ENCODE measurements at regions not wholly inside any gene's neighbourhood (a gene's known extent, or its start where the extent isn't known, plus 50 kb on each side); places are given as distances from the start of the nearest gene placed in this dataset.

- Histone ChIP-seq H3K4me1 (replicated peaks in 1 of 4; ENCODE audit: control insufficient read depth in 3 of 4, insufficient read depth in 4 of 4, low read length in 3 of 4) (no peaks in the 10 kb centered on the region), H2BK120ac (replicated peaks; ENCODE audit: low read depth, low read length) (no peak overlapping the region), H3K9ac (replicated peaks in 1 of 4; ENCODE audit: extremely low read depth in 1 of 4, low read depth in 3 of 4, low read length in 3 of 4) (no peak overlapping the region), H3K36me3 (ENCODE audit: control insufficient read depth in 2 of 4, insufficient read depth in 4 of 4, low read length in 3 of 4) (no peaks in the 10 kb centered on the region), H2BK15ac (ENCODE audit: low read length) (no peak overlapping the region), H3K4ac (replicated peaks; ENCODE audit: insufficient read length, low read depth, low read length) (no peak overlapping the region), H2BK20ac (ENCODE audit: low read length) (no peak overlapping the region), H3K27me3 (replicated peaks in 1 of 4; ENCODE audit: control insufficient read depth in 3 of 4, extremely low read depth in 1 of 4, insufficient read depth in 3 of 4, low read length in 3 of 4) (no peaks in the 10 kb centered on the region; a peak in 1 of 7 replicates), H4K91ac (replicated peaks; ENCODE audit: insufficient read length, low read length) (no peak overlapping the region), H3K23me2 (ENCODE audit: low read depth, low read length) (no peaks in the 10 kb centered on the region), H3K56ac (replicated peaks; ENCODE audit: insufficient read length, low read depth, low read length) (no peak overlapping the region), H4K20me1 (replicated peaks in 1 of 2; ENCODE audit: control insufficient read depth in 1 of 2, insufficient read depth in 2 of 2, low read length in 2 of 2) (no peaks in the 10 kb centered on the region), H4K8ac (ENCODE audit: extremely low read depth, insufficient read depth, low read length) (no peak overlapping the region), H3K79me1 (ENCODE audit: low read depth, low read length) (no peaks in the 10 kb centered on the region), H4K5ac (ENCODE audit: insufficient read length, low read depth, low read length) (no peak overlapping the region), H3K14ac (ENCODE audit: insufficient read length) (no peak overlapping the region), H3K4me2 (ENCODE audit: insufficient read depth in 1 of 2, low read depth in 2 of 2, low read length in 2 of 2) (no peak overlapping the region), H3K9me3 (ENCODE audit: insufficient read depth in 2 of 2, low read depth in 1 of 2, low read length in 1 of 2) (no peaks in the 10 kb centered on the region), H3K27ac (ENCODE audit: low read depth, low read length) (no peak overlapping the region), H2BK12ac (ENCODE audit: low read depth, low read length) (no peak overlapping the region), H2BK5ac (ENCODE audit: low read depth, low read length) (no peak overlapping the region), H3K79me2 (ENCODE audit: control insufficient read depth in 1 of 2, insufficient read depth in 2 of 2, low read length in 2 of 2) (no peaks in the 10 kb centered on the region), H3K23ac (ENCODE audit: insufficient read length) (no peak overlapping the region), H2AK5ac (ENCODE audit: low read depth, low read length) (no peak overlapping the region), H3K4me3 (ENCODE audit: extremely low read depth in 1 of 4, insufficient read depth in 2 of 4, low read depth in 3 of 4, low read length in 4 of 4) (no peak overlapping the region), H3K18ac (ENCODE audit: extremely low read depth, low read length) (no peak overlapping the region), H2AFZ (ENCODE audit: low read length) (no peak overlapping the region)
- 88% methylated on average over 2 of the region's 2 CpGs; no CpG with 5 or more reads in 1 of the 2 experiments for WGBS, 2 experiments (ENCODE audit: extremely low coverage in 1 of 2, insufficient coverage in 1 of 2, insufficient read length in 1 of 2, insufficient replicate concordance in 2 of 2, low coverage in 1 of 2, low lambda C conversion rate in 2 of 2, missing lambda C conversion rate in 1 of 2)
- DNase-seq (ENCODE audit: low read depth in 1 of 2, low spot score in 2 of 2) (no peak), FAIRE-seq (no peak)
- ChIA-PET CTCF (ENCODE audit: partially characterized antibody) (interaction anchor here (0.8 to 1.8 kb wide), 6 partner anchors 14 to 84 kb away, joined by 3 to 6 read pairs (median 4); no protein-coding TSS in a partner anchor), POLR2A (ENCODE audit: partially characterized antibody) (no interaction called here)
- TF ChIP-seq HDAC2 (IDR thresholded peaks at IDR 0.05; ENCODE audit: borderline replicate concordance in 1 of 2, low read depth in 2 of 2, low read length in 2 of 2): no peak
- no peak for TF ChIP-seq SUZ12 (IDR thresholded peaks at IDR 0.05; ENCODE audit: low read length)
- TF ChIP-seq GTF2F1 (IDR thresholded peaks at IDR 0.05; ENCODE audit: borderline replicate concordance, low read depth, low read length): no peak
- TF ChIP-seq TCF12 (IDR thresholded peaks at IDR 0.05; ENCODE audit: low read depth, low read length): no peak
Observed at GRCh38 chr11:72523991-72524390, 89.7 kb upstream of the CLPB start.

Measured in H1 (cell line).